ENCODE measurements at regions not wholly inside any gene's neighbourhood (a gene's known extent, or its start where the extent isn't known, plus 50 kb on each side); places are given as distances from the start of the nearest gene placed in this dataset.

- H3K27ac ChIP-seq, result no peak overlapping the region
- DNase-seq (ENCODE audit: low spot score), result no peak
- H3K4me3 ChIP-seq, result no peak overlapping the region
- H3K36me3 ChIP-seq, result no peaks in the 10 kb centered on the region
- H3K27me3 ChIP-seq (replicated peaks; ENCODE audit: insufficient read depth), result no peaks in the 10 kb centered on the region
- 71% methylated on average over 1 of the region's 1 CpG for whole genome bisulfite sequencing
- no peaks in the 10 kb centered on the region for H3K9me3 ChIP-seq
- intact Hi-C loops (cut with DNase I), result no loop called here
- H3K4me1 ChIP-seq (replicated peaks), result no peaks in the 10 kb centered on the region
- no peak for TF ChIP-seq POLR2AphosphoS5 (IDR thresholded peaks at IDR 0.05)
- TF ChIP-seq POLR2A (IDR thresholded peaks at IDR 0.05), result no peak
- no peak for TF ChIP-seq CTCF (IDR thresholded peaks at IDR 0.05)
Measured at GRCh38 chr7:41590986-41591385, 111.9 kb downstream of the INHBA start.

GRCh38 chr7:41588341-41588740 lies 114.5 kb downstream of the INHBA start:
- Histone ChIP-seq H3K4me3 (no peak overlapping the region), H3K27ac (no peak overlapping the region), H3K27me3 (replicated peaks; ENCODE audit: insufficient read depth) (no peaks in the 10 kb centered on the region), H3K9me3 (no peaks in the 10 kb centered on the region), H3K36me3 (no peaks in the 10 kb centered on the region), H3K4me1 (replicated peaks) (no peaks in the 10 kb centered on the region)
- 88% methylated on average over 5 of the region's 5 CpGs for WGBS
- intact Hi-C loops (cut with DNase I), result no loop called here
- TF ChIP-seq CTCF (IDR thresholded peaks at IDR 0.05) (no peak), POLR2AphosphoS5 (IDR thresholded peaks at IDR 0.05) (no peak), POLR2A (IDR thresholded peaks at IDR 0.05) (no peak)
- no peak for DNase-seq (ENCODE audit: low spot score)

GRCh38 chr7:41586931-41587640 lies 115.8 kb downstream of the INHBA start:
- intact Hi-C loops (cut with DNase I), result no loop called here
- no peak for DNase-seq (ENCODE audit: low spot score)
- H3K27ac ChIP-seq, result no peak overlapping the region
- H3K4me1 ChIP-seq (replicated peaks), result no peaks in the 10 kb centered on the region
- no peak overlapping the region for H3K4me3 ChIP-seq
- no peak for TF ChIP-seq POLR2AphosphoS5 (IDR thresholded peaks at IDR 0.05)
- TF ChIP-seq POLR2A (IDR thresholded peaks at IDR 0.05), result no peak
- TF ChIP-seq CTCF (IDR thresholded peaks at IDR 0.05), result no peak
- no peaks in the 10 kb centered on the region for H3K27me3 ChIP-seq (replicated peaks; ENCODE audit: insufficient read depth)
- no peaks in the 10 kb centered on the region for H3K9me3 ChIP-seq
- H3K36me3 ChIP-seq, result no peaks in the 10 kb centered on the region
- WGBS, result 84% methylated on average over 3 of the region's 3 CpGs

GRCh38 chr7:41584746-41585145 lies 118.1 kb downstream of the INHBA start:
- Histone ChIP-seq H3K27me3 (replicated peaks; ENCODE audit: insufficient read depth) (no peaks in the 10 kb centered on the region), H3K4me3 (no peak overlapping the region), H3K9me3 (no peaks in the 10 kb centered on the region), H3K36me3 (no peaks in the 10 kb centered on the region), H3K27ac (no peak overlapping the region), H3K4me1 (replicated peaks) (no peaks in the 10 kb centered on the region)
- no peak for DNase-seq (ENCODE audit: low spot score)
- 88% methylated on average over 5 of the region's 5 CpGs for WGBS
- intact Hi-C loops (cut with DNase I), result no loop called here
- TF ChIP-seq POLR2A (IDR thresholded peaks at IDR 0.05) (no peak), CTCF (IDR thresholded peaks at IDR 0.05) (no peak), POLR2AphosphoS5 (IDR thresholded peaks at IDR 0.05) (no peak)

- H3K27ac ChIP-seq, result no peak overlapping the region
- no peak overlapping the region for H3K4me3 ChIP-seq
- no peaks in the 10 kb centered on the region for H3K36me3 ChIP-seq
- H3K27me3 ChIP-seq (replicated peaks; ENCODE audit: insufficient read depth), result no peaks in the 10 kb centered on the region
- no peak for DNase-seq (ENCODE audit: low spot score)
- H3K9me3 ChIP-seq, result no peaks in the 10 kb centered on the region
- 76% methylated on average over 1 of the region's 1 CpG for WGBS
- H3K4me1 ChIP-seq (replicated peaks), result no peaks in the 10 kb centered on the region
- intact Hi-C loops (cut with DNase I), result no loop called here
- no peak for TF ChIP-seq POLR2A (IDR thresholded peaks at IDR 0.05)
- TF ChIP-seq CTCF (IDR thresholded peaks at IDR 0.05), result no peak
- TF ChIP-seq POLR2AphosphoS5 (IDR thresholded peaks at IDR 0.05), result no peak
Measured at GRCh38 chr7:41582116-41582515, 120.8 kb downstream of the INHBA start.
